T-helper 1 cell treated with Interleukin-12 subunit alpha and Interleukin-12 subunit beta and Interleukin-4 antibody, amounts not matched to agents 30 ng/mL and 1 ng/mL, for 36 hours (primary cell): ENCODE measurements at regions not wholly inside any gene's neighbourhood (a gene's known extent, or its start where the extent isn't known, plus 50 kb on each side); places are given as distances from the start of the nearest gene placed in this dataset.

Experiments used
- intact Hi-C: fragments of 100-400 bp; cut with micrococcal nuclease; formaldehyde crosslinking; loops from one replicate; pipeline ENCODE4 v1.15.1; 2024

DNA sequence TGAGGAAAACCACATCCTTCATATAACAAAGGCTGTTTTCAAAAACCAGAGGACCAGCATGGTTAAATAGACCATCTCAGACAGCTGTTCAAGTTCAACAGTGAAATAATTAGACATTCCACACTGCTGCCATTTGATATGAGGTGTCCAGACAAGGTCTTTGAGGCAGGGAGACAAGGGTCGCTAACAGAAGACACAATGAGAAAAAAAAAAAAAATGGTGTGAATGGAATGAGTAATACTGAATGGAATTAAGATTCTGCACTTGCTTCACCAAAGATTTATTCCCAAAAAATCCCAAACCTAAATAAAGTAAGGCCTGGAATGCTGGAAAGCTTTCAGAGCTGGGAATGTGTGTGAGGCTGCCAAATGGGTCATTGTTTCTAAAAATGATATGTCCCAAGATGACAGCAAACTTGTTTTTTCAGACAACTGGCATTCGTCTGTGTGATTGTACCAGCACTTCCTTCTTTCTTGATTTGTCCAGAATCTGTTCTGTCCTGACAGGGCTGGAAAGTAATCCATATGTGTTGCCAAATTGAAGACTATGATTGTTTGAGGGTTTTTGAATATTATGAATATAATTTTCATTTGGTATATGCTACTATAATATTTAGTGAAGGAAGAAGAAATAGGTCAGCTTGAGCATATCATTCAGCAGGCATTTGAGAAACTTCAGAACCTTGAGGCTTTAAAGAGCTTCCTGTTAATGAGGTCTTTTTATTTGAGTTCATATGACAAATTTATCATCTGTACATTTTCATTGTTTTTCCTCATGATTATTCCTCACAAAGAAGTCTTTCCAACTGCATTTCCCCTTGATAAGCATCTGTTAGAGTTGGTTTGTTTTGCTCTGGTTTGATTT is 85.2 kb upstream of the ITGA4 start:
- intact Hi-C loops: no loop called here

- intact Hi-C loops: no loop called here
These were observed 84.5 kb upstream of the ITGA4 start for GRCh38 chr2:181372646-181373040.

DNA sequence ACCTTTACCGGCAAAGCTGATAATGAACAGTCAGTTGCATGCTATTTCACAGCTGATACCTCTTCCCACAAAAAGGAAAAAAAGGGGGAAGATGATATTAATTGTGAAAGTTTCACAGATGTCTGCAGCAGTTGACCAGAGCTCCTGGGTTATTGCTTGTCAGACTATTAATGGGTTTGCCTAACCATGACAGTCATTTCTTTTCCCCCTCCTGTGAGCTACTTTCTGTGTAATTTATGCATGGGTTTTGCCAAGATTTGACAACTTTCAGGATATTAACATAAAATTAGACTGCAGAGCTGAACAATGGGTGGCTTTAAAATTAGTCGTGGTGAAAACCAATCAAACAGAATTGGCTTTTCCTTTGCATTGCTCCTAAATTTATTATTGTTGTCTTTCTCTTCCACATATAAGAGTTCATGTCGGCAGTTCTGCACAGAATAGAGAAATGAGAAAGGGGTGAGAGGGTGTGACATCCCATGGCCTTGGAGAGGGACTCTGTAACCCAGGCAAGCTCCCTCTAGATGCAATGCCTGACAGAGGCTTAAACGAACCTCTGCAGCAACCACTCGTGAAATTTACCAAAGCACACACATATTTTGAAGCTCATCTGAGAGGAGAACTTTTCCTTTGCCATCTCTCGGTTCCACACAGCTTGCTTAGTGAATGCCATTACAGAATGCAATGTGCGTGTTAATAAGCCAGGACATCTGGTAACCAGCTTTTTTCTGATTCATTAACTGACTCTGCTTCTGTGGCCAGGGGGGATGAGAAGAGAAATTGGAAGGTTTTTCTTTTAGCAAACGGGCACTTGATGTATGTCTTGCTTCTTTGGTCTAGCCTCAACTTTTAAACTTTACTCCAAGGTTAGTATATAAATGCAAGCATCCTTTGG is 82.2 kb upstream of the ITGA4 start:
- intact Hi-C loops: no loop called here

GRCh38 chr2:181376442-181376841 is 80.7 kb upstream of the ITGA4 start:
- intact Hi-C loops: no loop called here

DNA sequence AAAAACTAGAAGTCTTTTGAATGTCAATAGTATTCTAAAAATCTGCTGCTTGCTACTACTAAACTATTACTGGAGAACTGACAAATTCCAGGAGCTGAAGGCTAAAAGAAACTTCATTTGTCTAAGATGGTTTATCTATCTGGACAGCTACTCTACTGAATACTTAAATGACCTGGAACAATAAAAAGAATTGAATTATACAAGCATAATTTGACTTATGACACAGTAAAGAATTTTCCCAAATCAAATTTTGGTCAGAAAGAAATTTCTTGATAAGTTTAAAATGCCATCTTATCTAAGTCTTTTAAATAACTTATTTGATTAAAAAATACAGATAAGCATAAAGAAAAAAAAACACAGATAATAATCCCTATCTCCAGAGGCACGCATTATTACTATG is 80.2 kb upstream of the ITGA4 start:
- intact Hi-C loops: no loop called here

- intact Hi-C loops: no loop called here
These were observed 78.7 kb upstream of the ITGA4 start for GRCh38 chr2:181378491-181378890.

GRCh38 chr2:181380581-181380980 is 76.6 kb upstream of the ITGA4 start:
- intact Hi-C loops: no loop called here

- intact Hi-C loops: no loop called here
These were observed 72.3 kb upstream of the ITGA4 start for GRCh38 chr2:181384923-181385322.

GRCh38 chr2:181389524-181389923 is 67.7 kb upstream of the ITGA4 start:
- intact Hi-C loops: no loop called here

DNA sequence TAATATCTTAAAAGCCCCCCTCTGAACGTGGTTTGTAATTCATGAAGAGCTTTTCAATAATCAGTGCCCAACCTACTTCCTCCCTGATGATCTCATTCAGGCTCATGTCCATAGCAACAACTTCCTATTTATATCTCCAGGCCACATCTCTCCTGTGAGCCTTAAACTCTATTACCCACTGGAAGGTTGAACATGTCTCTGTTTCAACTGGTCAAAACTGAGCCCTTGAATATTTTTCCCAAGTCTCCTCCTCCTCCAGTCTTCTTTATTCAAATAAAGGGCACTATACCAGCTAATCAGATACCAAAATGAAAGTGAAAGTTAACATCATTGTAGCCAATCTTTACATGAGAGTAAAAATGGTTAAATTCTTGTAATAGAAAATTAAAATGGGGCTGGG is 63.7 kb upstream of the ITGA4 start:
- intact Hi-C loops: loop anchor here (1.0 to 5.0 kb wide), 6 partner anchors 63 to 499 kb away; partner anchors contain the start of gene ITPRID2

DNA sequence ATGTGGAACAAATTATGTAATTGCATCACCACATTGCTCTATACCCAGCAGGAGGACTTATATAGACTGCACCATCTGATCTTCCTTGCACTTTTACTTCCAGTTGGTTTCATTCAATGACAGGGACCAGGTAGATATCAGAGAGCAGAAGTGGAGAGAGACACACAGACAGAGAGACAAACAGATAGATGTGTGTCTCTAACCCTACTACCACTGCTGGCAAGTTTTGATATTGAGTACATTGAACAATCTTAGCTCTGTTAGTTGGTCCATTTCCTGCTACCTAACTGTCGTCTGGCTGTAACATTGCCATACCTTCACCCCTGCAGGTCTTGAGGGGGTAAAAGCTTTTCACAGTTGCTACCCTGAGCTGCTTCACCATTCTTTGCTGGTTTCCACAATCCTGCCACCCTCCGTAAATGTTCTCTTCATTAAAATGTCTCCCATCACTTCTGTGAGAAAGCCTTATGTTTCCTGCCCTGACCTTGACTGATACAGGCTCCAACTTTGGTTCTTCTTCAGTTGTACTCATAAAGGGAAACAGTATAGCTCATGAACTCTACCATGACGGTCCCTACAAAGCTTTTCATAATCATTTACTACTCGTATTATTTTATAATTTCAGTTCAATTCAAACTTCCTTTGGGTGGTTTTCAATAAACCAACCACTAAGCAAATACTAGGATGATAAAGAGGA is 62.3 kb upstream of the ITGA4 start:
- intact Hi-C loops: loop anchor here (5.0 kb wide), 2 partner anchors 228 to 497 kb away; partner anchors contain the start of gene ITPRID2

DNA sequence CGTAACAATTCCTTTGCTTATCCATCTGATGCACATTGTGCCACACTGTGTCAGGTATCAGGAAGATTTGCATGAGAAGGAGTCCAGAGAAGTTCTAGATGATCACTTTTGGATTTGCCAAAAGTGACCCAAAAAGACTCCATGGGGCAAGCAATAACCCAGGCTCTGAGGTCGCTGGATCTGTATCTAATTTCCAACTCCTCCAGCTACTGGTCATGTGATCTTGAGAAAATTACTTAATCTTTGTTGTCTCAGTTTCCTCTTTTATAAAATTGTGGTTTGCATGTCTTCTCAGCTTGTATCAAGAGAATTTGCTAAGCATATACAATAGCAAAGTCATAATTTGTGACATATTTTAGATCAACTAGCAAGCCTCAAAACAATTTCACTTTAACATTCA is 61.3 kb upstream of the ITGA4 start:
- intact Hi-C loops: no loop called here

DNA sequence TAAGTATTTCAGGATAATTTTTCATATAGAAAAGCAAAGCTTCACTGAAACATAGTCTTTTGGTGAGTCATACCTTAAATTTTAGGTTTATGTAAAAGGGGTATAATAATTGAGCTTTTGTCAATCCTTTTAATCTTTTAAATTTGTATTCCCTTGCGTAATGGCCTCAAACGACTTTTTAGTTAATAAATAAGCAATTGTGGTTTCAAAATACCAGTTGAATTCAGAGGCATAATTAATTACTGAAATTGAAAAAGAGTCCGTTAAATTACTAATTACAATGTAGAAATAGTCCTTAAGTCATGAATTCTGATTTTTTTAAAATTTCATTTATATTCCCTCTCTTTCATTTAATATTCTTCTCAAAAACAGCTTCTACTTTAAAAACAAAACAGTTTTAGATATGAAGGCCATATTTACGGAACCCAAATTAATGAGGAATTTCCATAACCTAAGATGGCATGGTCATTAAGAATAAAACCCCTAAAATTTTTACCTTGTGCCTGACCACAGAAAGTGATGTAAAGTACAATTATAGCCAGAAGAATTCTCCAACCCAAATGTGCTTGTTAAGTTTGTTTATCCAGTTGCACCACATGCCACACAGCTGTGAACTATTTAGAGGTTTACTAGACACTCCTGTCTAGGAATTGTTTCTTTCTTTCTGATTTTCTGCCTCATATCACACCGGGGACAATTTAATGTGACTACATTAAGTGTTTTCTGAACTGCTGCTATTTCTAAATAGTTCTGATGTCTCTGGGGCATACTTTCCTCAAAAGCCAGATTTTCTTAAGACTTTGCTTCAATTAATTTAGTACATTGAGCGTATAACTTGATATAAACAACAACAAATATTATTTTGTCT is 60.7 kb upstream of the ITGA4 start:
- intact Hi-C loops: no loop called here

DNA sequence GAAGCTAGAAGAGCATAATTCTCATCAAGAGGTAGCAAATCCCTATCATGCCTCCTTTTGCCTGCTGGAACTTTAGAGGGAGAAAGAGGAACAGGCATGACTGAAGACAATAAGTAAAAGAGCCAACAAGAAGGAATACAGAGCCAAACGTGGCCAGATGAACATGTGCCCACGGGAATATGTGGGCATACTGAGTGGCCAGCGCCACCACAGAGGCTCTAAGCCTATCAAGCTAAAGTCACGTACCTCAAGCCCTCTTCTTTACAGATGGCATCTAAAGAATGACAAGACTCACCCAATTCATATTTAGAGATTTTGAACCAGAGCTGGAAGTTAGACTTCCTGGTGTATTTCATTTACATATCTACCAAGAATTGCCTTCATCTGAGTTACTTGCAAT is 59.9 kb upstream of the ITGA4 start:
- intact Hi-C loops: no loop called here

DNA sequence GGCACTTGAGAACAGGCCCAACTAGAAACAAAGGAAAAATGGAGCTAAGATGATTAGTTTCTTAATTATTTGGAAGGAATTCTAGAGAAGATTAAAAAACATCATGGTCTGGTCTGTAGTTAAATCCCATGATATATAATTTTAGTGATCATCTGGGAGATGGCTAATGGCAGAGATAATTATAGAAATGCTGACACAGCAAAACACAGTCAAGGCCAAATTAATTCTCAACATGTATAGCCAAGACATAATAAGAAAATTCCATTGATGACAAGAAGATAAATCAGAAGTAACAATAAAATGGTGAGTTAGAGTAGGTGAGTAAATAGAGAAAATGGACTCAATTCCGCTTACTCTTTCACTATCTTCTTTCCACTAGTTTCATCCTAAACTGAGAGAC is 59.2 kb upstream of the ITGA4 start:
- intact Hi-C loops: no loop called here

DNA sequence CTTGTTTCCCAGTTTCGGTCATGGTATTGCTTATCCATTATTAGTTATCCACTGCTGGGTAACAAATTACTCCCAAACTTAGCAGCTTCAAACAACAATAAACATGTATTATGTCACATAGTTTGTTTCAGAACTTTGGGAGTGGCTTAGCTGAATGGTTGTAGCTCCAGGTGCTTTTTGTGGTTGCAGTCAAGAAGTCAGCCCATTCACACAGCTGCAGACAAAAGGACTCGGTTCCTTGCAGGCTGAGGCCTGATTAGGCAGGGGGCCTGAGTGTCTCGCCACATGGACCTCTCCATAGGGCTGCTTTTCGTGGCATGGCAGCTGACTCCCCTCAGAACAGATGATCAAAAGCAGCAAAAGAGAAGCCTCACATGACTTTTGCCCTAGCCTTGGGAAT is 58.2 kb upstream of the ITGA4 start:
- intact Hi-C loops: no loop called here

- intact Hi-C loops: no loop called here
These were observed 52.7 kb upstream of the ITGA4 start for GRCh38 chr2:181404472-181404871.

GRCh38 chr2:181407171-181407570 is 50.0 kb upstream of the ITGA4 start:
- intact Hi-C loops: no loop called here
